Upper lobe of right lung (tissue), 1 donor: ENCODE measurements at regions not wholly inside any gene's neighbourhood (a gene's known extent, or its start where the extent isn't known, plus 50 kb on each side); places are given as distances from the start of the nearest gene placed in this dataset.

Experiments
- ATAC-seq: fragments of 200-7000 bp; cut with Tn5 transposase; one replicate; pipeline ENCODE4 v1.9.1; 2020; ENCODE audit warnings: mild to moderate bottlenecking, moderate library complexity
- DNase-seq: peaks from one replicate; pipeline ENCODE4 v3.0.0-alpha.2; 2020
- H3K27ac ChIP-seq: fragments of 200-600 bp; one replicate; pipeline ENCODE4 v1.8.0; 2022
- H3K27me3 ChIP-seq: fragments of 200-600 bp; one replicate; pipeline ENCODE4 v1.8.0; 2022; ENCODE audit warnings: mild to moderate bottlenecking
- H3K36me3 ChIP-seq: fragments of 200-600 bp; one replicate; pipeline ENCODE4 v1.8.0; 2022
- H3K4me1 ChIP-seq: fragments of 200-600 bp; one replicate; pipeline ENCODE4 v1.8.0; 2022
- H3K4me3 ChIP-seq: fragments of 200-600 bp; one replicate; pipeline ENCODE4 v1.8.0; 2022; ENCODE audit warnings: mild to moderate bottlenecking
- H3K9me3 ChIP-seq: fragments of 200-600 bp; one replicate; pipeline ENCODE4 v1.8.0; 2022
- intact Hi-C: fragments of 100-400 bp; cut with DNase I; formaldehyde crosslinking; loops from one replicate; pipeline ENCODE4 v1.11.0; 2022
- TF ChIP-seq, protein P1 (sequence below): fragments of 200-600 bp; IDR thresholded peaks from one replicate; pipeline ENCODE4 v1.8.0; 2022; ENCODE audit warnings: antibody characterized with exemption
- donor health status: DM: no; HTN: yes; CAD: no; lungs with severe emphysema.

DNA sequence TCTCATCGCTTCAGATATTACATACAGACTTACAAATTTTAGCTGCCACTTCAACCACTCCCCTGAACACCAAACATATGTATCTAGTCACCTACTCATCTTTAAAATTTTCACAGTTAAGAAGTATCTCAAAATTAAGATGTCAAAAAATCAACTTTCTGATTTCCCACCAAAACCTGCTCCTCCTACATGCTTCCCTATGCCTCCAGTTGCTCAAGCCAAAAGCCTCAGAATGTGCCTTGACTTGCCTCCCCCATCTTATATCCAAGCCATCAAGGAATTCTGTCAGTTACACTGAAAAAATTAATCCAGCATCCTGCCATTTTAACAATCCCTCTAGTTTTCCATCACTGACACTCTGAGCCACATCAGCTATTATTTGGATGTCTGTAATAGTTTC is 85.0 kb downstream of the SPRY2 start:
- intact Hi-C loops = no loop called here
- no peaks in the 10 kb centered on the region for H3K27me3 ChIP-seq
- H3K36me3 ChIP-seq = no peaks in the 10 kb centered on the region
- no peak overlapping the region for H3K27ac ChIP-seq
- no peaks in the 10 kb centered on the region for H3K9me3 ChIP-seq
- DNase-seq (no peak), ATAC-seq (no peak)
- H3K4me3 ChIP-seq = no peak overlapping the region
- TF ChIP-seq, protein P1, sequence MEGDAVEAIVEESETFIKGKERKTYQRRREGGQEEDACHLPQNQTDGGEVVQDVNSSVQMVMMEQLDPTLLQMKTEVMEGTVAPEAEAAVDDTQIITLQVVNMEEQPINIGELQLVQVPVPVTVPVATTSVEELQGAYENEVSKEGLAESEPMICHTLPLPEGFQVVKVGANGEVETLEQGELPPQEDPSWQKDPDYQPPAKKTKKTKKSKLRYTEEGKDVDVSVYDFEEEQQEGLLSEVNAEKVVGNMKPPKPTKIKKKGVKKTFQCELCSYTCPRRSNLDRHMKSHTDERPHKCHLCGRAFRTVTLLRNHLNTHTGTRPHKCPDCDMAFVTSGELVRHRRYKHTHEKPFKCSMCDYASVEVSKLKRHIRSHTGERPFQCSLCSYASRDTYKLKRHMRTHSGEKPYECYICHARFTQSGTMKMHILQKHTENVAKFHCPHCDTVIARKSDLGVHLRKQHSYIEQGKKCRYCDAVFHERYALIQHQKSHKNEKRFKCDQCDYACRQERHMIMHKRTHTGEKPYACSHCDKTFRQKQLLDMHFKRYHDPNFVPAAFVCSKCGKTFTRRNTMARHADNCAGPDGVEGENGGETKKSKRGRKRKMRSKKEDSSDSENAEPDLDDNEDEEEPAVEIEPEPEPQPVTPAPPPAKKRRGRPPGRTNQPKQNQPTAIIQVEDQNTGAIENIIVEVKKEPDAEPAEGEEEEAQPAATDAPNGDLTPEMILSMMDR = no peak
- H3K4me1 ChIP-seq = no peaks in the 10 kb centered on the region

DNA sequence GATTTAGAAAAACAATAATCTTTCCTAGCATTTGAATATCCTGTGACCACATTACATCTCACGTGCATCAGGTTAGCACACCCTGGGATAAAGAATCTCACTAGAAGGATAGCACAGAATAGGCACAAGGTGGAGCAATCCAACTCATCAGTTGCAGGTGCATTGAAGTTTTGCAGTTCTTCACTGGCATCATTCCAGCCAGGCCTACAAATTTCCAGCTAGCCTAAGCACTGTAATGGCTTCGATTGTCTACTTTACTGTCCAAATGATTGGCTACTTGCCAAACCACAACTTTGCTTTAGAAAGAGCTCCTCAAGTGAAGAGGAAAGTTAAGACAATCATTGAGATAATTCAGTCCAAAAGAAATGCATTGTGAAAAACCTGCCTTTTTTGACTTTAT is 89.5 kb downstream of the SPRY2 start:
- Histone ChIP-seq H3K4me1 (no peaks in the 10 kb centered on the region), H3K9me3 (no peaks in the 10 kb centered on the region), H3K36me3 (no peaks in the 10 kb centered on the region), H3K27me3 (no peaks in the 10 kb centered on the region), H3K4me3 (no peak overlapping the region), H3K27ac (no peak overlapping the region)
- DNase-seq (no peak), ATAC-seq (no peak)
- TF ChIP-seq, protein P1 = no peak
- intact Hi-C loops = no loop called here

DNA sequence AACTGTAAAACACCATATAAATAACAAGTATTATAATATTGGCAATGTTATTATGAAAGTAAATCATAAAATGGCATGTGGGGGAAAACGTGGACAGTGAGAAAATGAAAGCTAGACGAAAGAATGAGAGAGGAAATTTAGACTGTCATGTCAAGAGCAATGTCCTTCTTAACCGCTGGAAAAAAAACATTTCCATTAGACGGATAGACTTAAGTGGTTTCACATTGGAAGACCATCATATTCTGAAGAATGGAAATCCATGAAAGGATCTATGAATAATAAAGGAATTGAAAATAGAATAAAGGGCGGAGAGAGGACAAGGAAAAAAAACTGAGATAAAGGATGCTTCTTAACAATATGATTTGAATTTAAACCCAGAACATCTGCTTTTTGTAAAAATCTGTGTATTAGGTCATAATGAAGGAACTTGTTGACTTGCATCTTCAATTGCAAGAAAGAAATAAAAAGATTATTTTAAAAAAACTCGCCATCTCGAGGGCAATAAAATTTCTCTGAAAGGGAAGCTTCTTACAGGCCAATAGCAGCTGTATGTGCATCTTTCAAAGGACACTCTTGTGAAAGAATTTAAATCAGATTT is 90.6 kb downstream of the SPRY2 start:
- Histone ChIP-seq H3K27ac (no peak overlapping the region), H3K4me3 (no peak overlapping the region), H3K27me3 (no peaks in the 10 kb centered on the region), H3K9me3 (no peaks in the 10 kb centered on the region), H3K36me3 (no peaks in the 10 kb centered on the region), H3K4me1 (no peaks in the 10 kb centered on the region)
- intact Hi-C loops = no loop called here
- DNase-seq (no peak), ATAC-seq (no peak)
- TF ChIP-seq, protein P1 = no peak

DNA sequence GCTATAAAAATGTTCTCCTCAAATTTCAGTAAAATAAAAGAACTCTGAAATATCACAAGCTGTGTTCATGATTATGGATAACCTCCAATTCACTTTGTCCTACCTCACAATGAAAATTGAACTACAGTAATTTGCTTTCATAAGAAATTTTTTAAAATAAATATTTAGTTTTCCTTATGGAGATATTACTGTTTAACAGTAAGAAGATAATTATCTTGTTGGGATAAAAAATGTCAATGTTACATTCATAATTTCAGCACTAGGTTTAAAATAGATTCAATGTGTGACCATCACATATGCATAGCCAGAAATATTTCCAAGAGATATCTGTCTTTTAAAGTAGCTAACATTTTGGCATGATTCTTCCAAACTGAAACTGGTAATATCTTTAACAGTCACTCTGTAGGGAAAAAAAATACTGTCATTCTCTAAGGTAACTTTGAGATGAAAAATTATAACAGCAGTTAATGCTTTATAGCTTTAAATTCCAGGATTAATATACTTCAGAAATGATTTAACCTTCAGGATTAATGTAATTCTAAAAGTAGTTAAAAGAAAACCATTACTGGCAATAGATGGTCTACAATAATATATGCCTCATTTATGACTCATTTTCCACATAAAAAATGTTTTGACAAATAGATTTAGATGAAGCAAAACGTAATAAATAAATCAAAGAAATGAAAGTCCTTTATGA is 91.3 kb downstream of the SPRY2 start:
- Histone ChIP-seq H3K4me1 (no peaks in the 10 kb centered on the region), H3K27me3 (no peaks in the 10 kb centered on the region), H3K4me3 (no peak overlapping the region), H3K36me3 (no peaks in the 10 kb centered on the region), H3K27ac (no peak overlapping the region), H3K9me3 (no peaks in the 10 kb centered on the region)
- DNase-seq = no peak
- no peak for ATAC-seq
- intact Hi-C loops = no loop called here
- TF ChIP-seq, protein P1 = no peak

DNA sequence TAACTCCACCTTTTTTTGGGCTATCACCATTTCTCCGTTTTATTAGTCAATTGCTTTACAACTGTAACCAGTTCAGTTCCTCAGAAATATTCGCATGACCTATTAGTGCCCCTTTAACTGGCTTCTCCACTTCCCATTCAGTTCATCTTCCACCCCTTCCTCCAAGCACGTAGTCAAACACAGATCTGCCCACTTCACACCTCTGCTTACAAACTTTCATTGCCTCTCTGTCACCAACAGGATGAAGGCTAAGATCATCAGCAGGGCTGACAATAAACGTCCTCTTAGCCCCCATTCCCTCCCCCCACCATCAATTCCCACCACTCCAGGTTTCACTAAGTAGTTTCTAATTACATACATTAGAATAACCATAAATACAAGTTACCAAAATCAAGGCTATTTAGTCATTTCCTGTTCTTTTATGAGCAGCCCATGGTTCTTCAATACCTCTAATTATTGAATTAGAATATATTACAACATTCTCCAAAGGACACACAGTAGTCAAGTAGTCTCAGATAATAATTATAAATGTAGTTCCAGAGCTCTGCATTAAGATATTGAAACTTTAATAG is 95.7 kb downstream of the SPRY2 start:
- Histone ChIP-seq H3K4me1 (no peaks in the 10 kb centered on the region), H3K4me3 (no peak overlapping the region), H3K9me3 (no peaks in the 10 kb centered on the region), H3K27me3 (no peaks in the 10 kb centered on the region), H3K27ac (no peak overlapping the region), H3K36me3 (no peaks in the 10 kb centered on the region)
- ATAC-seq = no peak
- no peak for DNase-seq
- TF ChIP-seq, protein P1 = no peak
- intact Hi-C loops = no loop called here
